ENCODE measurements at regions not wholly inside any gene's neighbourhood (a gene's known extent, or its start where the extent isn't known, plus 50 kb on each side); places are given as distances from the start of the nearest gene placed in this dataset.

DNA sequence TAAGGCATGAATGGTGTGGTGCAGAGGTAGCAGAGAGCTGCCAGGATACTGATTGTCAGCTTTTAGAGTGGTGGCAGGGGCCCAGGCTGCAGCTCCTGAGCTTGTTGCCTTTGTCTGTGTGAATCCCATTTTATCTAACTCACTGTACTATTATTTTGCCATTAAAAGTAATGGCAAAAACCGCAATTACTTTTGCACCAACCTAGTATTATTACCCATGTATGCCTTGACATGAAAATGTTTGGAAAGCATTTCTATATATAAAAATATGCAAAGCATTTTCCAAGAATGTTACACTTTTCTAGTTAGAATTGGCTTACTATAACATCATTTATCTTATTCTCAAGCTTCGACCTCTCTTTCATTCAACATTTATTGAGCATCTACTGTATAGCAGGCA lies 308.1 kb upstream of the MYOCD start:
- no peak for TF ChIP-seq CTCF (IDR thresholded peaks at IDR 0.05; ENCODE audit: unreplicated experiment)
- DNase-seq (ENCODE audit: low spot score, unreplicated experiment) = no peak
- peaks cover 5% of the 10 kb centered on the region for H3K27me3 Mint-ChIP-seq
- no peaks in the 10 kb centered on the region for H3K9me3 Mint-ChIP-seq (ENCODE audit: low read depth)
- no peak overlapping the region for H3K4me3 Mint-ChIP-seq (ENCODE audit: low read depth)
- no peaks in the 10 kb centered on the region for H3K36me3 Mint-ChIP-seq (ENCODE audit: insufficient read depth)
- no peak overlapping the region for H3K27ac Mint-ChIP-seq
- H3K4me1 Mint-ChIP-seq (ENCODE audit: low read depth) = peaks cover 5% of the 10 kb centered on the region

DNA sequence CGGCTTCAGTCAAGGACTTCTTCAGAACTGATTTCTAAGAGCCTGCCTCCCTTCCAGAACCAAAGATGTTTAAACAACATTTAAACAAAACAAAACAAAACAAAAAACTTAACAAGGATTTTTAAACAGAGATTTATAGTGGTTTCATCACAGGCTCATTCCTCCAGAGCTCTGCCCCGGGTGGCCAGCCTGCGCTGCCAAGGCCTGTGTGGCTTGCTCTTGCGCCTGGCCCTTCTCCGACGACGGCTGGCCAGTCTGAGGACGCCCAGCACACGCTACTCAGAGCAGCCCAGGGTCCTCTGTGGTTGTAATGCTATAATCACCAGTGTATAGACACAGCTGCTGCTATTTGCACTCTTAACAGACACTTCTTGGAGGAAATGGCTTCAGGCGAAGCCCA lies 307.2 kb upstream of the MYOCD start:
- no peak for DNase-seq (ENCODE audit: low spot score, unreplicated experiment)
- Mint-ChIP-seq H3K4me3 (ENCODE audit: low read depth) (no peak overlapping the region), H3K27ac (no peak overlapping the region), H3K9me3 (ENCODE audit: low read depth) (no peaks in the 10 kb centered on the region), H3K4me1 (ENCODE audit: low read depth) (peaks cover 5% of the 10 kb centered on the region), H3K36me3 (ENCODE audit: insufficient read depth) (no peaks in the 10 kb centered on the region), H3K27me3 (peaks cover 5% of the 10 kb centered on the region)
- TF ChIP-seq CTCF (IDR thresholded peaks at IDR 0.05; ENCODE audit: unreplicated experiment) = no peak

DNA sequence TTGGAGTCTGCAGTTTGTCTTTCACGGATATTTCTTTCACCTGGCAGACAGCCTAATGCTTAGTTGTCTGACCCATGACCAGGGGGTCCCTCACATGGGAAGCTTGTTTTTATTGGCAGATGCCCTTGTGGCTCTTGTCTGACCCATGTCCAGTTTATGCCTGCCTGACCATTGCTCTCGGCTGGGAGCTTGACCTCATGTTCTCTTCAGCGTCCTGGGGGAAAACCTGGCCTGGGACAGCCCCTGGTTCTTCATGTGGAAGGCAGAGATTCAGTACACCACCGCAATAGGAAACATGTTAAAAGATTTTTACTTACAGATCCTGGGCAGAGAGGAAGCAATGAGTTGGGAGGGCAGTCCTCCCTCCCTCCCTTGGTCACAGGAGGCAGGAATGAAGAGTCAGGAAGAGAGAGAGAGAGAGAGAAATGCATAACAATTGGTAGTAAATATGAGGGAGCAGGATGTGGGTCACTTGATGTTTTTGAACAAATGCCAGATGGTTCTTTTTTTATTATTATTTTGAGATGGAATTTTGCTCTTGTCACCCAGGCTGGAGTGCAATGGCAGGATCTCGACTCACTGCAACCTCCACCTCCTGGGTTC lies 302.7 kb upstream of the MYOCD start:
- no peak for TF ChIP-seq CTCF (IDR thresholded peaks at IDR 0.05; ENCODE audit: unreplicated experiment)

GRCh38 chr17:12365805-12366204 lies 299.9 kb upstream of the MYOCD start:
- TF ChIP-seq CTCF (IDR thresholded peaks at IDR 0.05; ENCODE audit: unreplicated experiment) = no peak
- DNase-seq (ENCODE audit: low spot score, unreplicated experiment) = no peak
- H3K9me3 Mint-ChIP-seq (ENCODE audit: low read depth) = peaks cover 3% of the 10 kb centered on the region
- H3K4me1 Mint-ChIP-seq (ENCODE audit: low read depth) = no peaks in the 10 kb centered on the region
- H3K36me3 Mint-ChIP-seq (ENCODE audit: insufficient read depth) = peaks cover 1% of the 10 kb centered on the region
- H3K4me3 Mint-ChIP-seq (ENCODE audit: low read depth) = no peak overlapping the region
- no peaks in the 10 kb centered on the region for H3K27me3 Mint-ChIP-seq
- no peak overlapping the region for H3K27ac Mint-ChIP-seq

More for the DNA sequence above, 302.7 kb upstream of the MYOCD start:
- peaks cover 5% of the 10 kb centered on the region for H3K27me3 Mint-ChIP-seq
- DNase-seq (ENCODE audit: low spot score, unreplicated experiment) = no peak
- no peak overlapping the region for H3K4me3 Mint-ChIP-seq (ENCODE audit: low read depth)
- peaks cover 1% of the 10 kb centered on the region for H3K36me3 Mint-ChIP-seq (ENCODE audit: insufficient read depth)
- H3K27ac Mint-ChIP-seq = no peak overlapping the region
- H3K4me1 Mint-ChIP-seq (ENCODE audit: low read depth) = peaks cover 5% of the 10 kb centered on the region
- peaks cover 3% of the 10 kb centered on the region for H3K9me3 Mint-ChIP-seq (ENCODE audit: low read depth)

- Mint-ChIP-seq H3K4me1 (ENCODE audit: low read depth) (no peaks in the 10 kb centered on the region), H3K4me3 (ENCODE audit: low read depth) (no peak overlapping the region), H3K27ac (no peak overlapping the region), H3K27me3 (no peaks in the 10 kb centered on the region), H3K36me3 (ENCODE audit: insufficient read depth) (no peaks in the 10 kb centered on the region), H3K9me3 (ENCODE audit: low read depth) (peaks cover 8% of the 10 kb centered on the region)
- TF ChIP-seq CTCF (IDR thresholded peaks at IDR 0.05; ENCODE audit: unreplicated experiment) = no peak
- DNase-seq (ENCODE audit: low spot score, unreplicated experiment) = no peak
Observed at GRCh38 chr17:12369065-12369464, 296.6 kb upstream of the MYOCD start.
